ENCODE measurements at regions not wholly inside any gene's neighbourhood (a gene's known extent, or its start where the extent isn't known, plus 50 kb on each side); places are given as distances from the start of the nearest gene placed in this dataset.

- no peak for TF ChIP-seq POLR2A (IDR thresholded peaks at IDR 0.05)
- TF ChIP-seq CTCF (IDR thresholded peaks at IDR 0.05): no peak
Measured at GRCh38 chr5:135704616-135705015, 125.8 kb upstream of the CXCL14 start.

Measured in body of pancreas (tissue), 4 donors.